ENCODE measurements at regions not wholly inside any gene's neighbourhood (a gene's known extent, or its start where the extent isn't known, plus 50 kb on each side); places are given as distances from the start of the nearest gene placed in this dataset.

- H3K9ac ChIP-seq (ENCODE audit: insufficient read length), result no peak overlapping the region
- TF ChIP-seq FOXP2 (optimal IDR thresholded peaks at IDR 0.05; ENCODE audit: control extremely low read depth, extremely low read length, insufficient read depth) (no peak), EZH2 (IDR thresholded peaks at IDR 0.05) (no peak), POLR2AphosphoS5 (IDR thresholded peaks at IDR 0.05; ENCODE audit: borderline replicate concordance, low read depth, low read length) (no peak)
- no peak overlapping the region for H3K27ac ChIP-seq
- H3K36me3 ChIP-seq (ENCODE audit: insufficient read depth, low read length), result no peaks in the 10 kb centered on the region
- DNase-seq (ENCODE audit: low read depth, low spot score), result no peak
- no peaks in the 10 kb centered on the region for H3K9me3 ChIP-seq (ENCODE audit: low read depth, low read length)
- no peak overlapping the region for H3K4me3 ChIP-seq
Observed at GRCh38 chr2:217189131-217189530, 329.3 kb upstream of the TNP1 start.

GRCh38 chr2:217186668-217187159 is 326.9 kb upstream of the TNP1 start:
- no peaks in the 10 kb centered on the region for H3K9me3 ChIP-seq (ENCODE audit: low read depth, low read length)
- no peak overlapping the region for H3K27ac ChIP-seq
- TF ChIP-seq FOXP2 (optimal IDR thresholded peaks at IDR 0.05; ENCODE audit: control extremely low read depth, extremely low read length, insufficient read depth) (no peak), POLR2AphosphoS5 (IDR thresholded peaks at IDR 0.05; ENCODE audit: borderline replicate concordance, low read depth, low read length) (no peak), EZH2 (IDR thresholded peaks at IDR 0.05) (no peak)
- H3K36me3 ChIP-seq (ENCODE audit: insufficient read depth, low read length), result no peaks in the 10 kb centered on the region
- no peak overlapping the region for H3K9ac ChIP-seq (ENCODE audit: insufficient read length)
- no peak overlapping the region for H3K4me3 ChIP-seq
- DNase-seq (ENCODE audit: low read depth, low spot score), result no peak

GRCh38 chr2:217186152-217186551 is 326.3 kb upstream of the TNP1 start:
- no peak for DNase-seq (ENCODE audit: low read depth, low spot score)
- no peak overlapping the region for H3K27ac ChIP-seq
- H3K4me3 ChIP-seq, result no peak overlapping the region
- no peak for TF ChIP-seq EZH2 (IDR thresholded peaks at IDR 0.05)
- TF ChIP-seq FOXP2 (optimal IDR thresholded peaks at IDR 0.05; ENCODE audit: control extremely low read depth, extremely low read length, insufficient read depth), result no peak
- no peak for TF ChIP-seq POLR2AphosphoS5 (IDR thresholded peaks at IDR 0.05; ENCODE audit: borderline replicate concordance, low read depth, low read length)
- H3K36me3 ChIP-seq (ENCODE audit: insufficient read depth, low read length), result no peaks in the 10 kb centered on the region
- no peaks in the 10 kb centered on the region for H3K9me3 ChIP-seq (ENCODE audit: low read depth, low read length)
- no peak overlapping the region for H3K9ac ChIP-seq (ENCODE audit: insufficient read length)

GRCh38 chr2:217185265-217185995 is 325.6 kb upstream of the TNP1 start:
- no peaks in the 10 kb centered on the region for H3K36me3 ChIP-seq (ENCODE audit: insufficient read depth, low read length)
- H3K4me3 ChIP-seq, result no peak overlapping the region
- no peak overlapping the region for H3K9ac ChIP-seq (ENCODE audit: insufficient read length)

GRCh38 chr2:217184242-217184641 is 324.4 kb upstream of the TNP1 start:
- DNase-seq (ENCODE audit: low read depth, low spot score), result no peak
- Histone ChIP-seq H3K4me3 (no peak overlapping the region), H3K36me3 (ENCODE audit: insufficient read depth, low read length) (no peaks in the 10 kb centered on the region), H3K27ac (no peak overlapping the region), H3K9me3 (ENCODE audit: low read depth, low read length) (no peaks in the 10 kb centered on the region), H3K9ac (ENCODE audit: insufficient read length) (no peak overlapping the region)
- TF ChIP-seq FOXP2 (optimal IDR thresholded peaks at IDR 0.05; ENCODE audit: control extremely low read depth, extremely low read length, insufficient read depth), result no peak

More at GRCh38 chr2:217185265-217185995, 325.6 kb upstream of the TNP1 start:
- Histone ChIP-seq H3K27ac (no peak overlapping the region), H3K9me3 (ENCODE audit: low read depth, low read length) (no peaks in the 10 kb centered on the region)
- TF ChIP-seq POLR2AphosphoS5 (IDR thresholded peaks at IDR 0.05; ENCODE audit: borderline replicate concordance, low read depth, low read length) (no peak), EZH2 (IDR thresholded peaks at IDR 0.05) (no peak), FOXP2 (optimal IDR thresholded peaks at IDR 0.05; ENCODE audit: control extremely low read depth, extremely low read length, insufficient read depth) (no peak)
- DNase-seq (ENCODE audit: low read depth, low spot score), result no peak

- H3K36me3 ChIP-seq (ENCODE audit: insufficient read depth, low read length), result no peaks in the 10 kb centered on the region
- H3K4me3 ChIP-seq, result no peak overlapping the region
- DNase-seq (ENCODE audit: low read depth, low spot score), result no peak
- no peak overlapping the region for H3K27ac ChIP-seq
- H3K9ac ChIP-seq (ENCODE audit: insufficient read length), result no peak overlapping the region
- no peak for TF ChIP-seq EZH2 (IDR thresholded peaks at IDR 0.05)
- H3K9me3 ChIP-seq (ENCODE audit: low read depth, low read length), result no peaks in the 10 kb centered on the region
Observed at GRCh38 chr2:217183471-217183870, 323.6 kb upstream of the TNP1 start.

- no peak for DNase-seq (ENCODE audit: low read depth, low spot score)
- Histone ChIP-seq H3K4me3 (no peak overlapping the region), H3K9me3 (ENCODE audit: low read depth, low read length) (no peaks in the 10 kb centered on the region), H3K36me3 (ENCODE audit: insufficient read depth, low read length) (no peaks in the 10 kb centered on the region), H3K27ac (no peak overlapping the region), H3K9ac (ENCODE audit: insufficient read length) (no peak overlapping the region)
- TF ChIP-seq FOXP2 (optimal IDR thresholded peaks at IDR 0.05; ENCODE audit: control extremely low read depth, extremely low read length, insufficient read depth) (no peak), POLR2AphosphoS5 (IDR thresholded peaks at IDR 0.05; ENCODE audit: borderline replicate concordance, low read depth, low read length) (no peak), EZH2 (IDR thresholded peaks at IDR 0.05) (no peak)
Observed at GRCh38 chr2:217182926-217183325, 323.1 kb upstream of the TNP1 start.

GRCh38 chr2:217181512-217181911 is 321.6 kb upstream of the TNP1 start:
- H3K36me3 ChIP-seq (ENCODE audit: insufficient read depth, low read length), result no peaks in the 10 kb centered on the region

GRCh38 chr2:217179854-217180253 is 320.0 kb upstream of the TNP1 start:
- Histone ChIP-seq H3K9ac (ENCODE audit: insufficient read length) (no peak overlapping the region), H3K9me3 (ENCODE audit: low read depth, low read length) (no peaks in the 10 kb centered on the region), H3K36me3 (ENCODE audit: insufficient read depth, low read length) (no peaks in the 10 kb centered on the region), H3K4me3 (no peak overlapping the region), H3K27ac (no peak overlapping the region)
- no peak for TF ChIP-seq POLR2AphosphoS5 (IDR thresholded peaks at IDR 0.05; ENCODE audit: borderline replicate concordance, low read depth, low read length)
- TF ChIP-seq FOXP2 (optimal IDR thresholded peaks at IDR 0.05; ENCODE audit: control extremely low read depth, extremely low read length, insufficient read depth), result no peak
- no peak for TF ChIP-seq EZH2 (IDR thresholded peaks at IDR 0.05)
- no peak for DNase-seq (ENCODE audit: low read depth, low spot score)

More at GRCh38 chr2:217181512-217181911, 321.6 kb upstream of the TNP1 start:
- TF ChIP-seq FOXP2 (optimal IDR thresholded peaks at IDR 0.05; ENCODE audit: control extremely low read depth, extremely low read length, insufficient read depth) (no peak), EZH2 (IDR thresholded peaks at IDR 0.05) (no peak), POLR2AphosphoS5 (IDR thresholded peaks at IDR 0.05; ENCODE audit: borderline replicate concordance, low read depth, low read length) (no peak)
- Histone ChIP-seq H3K9ac (ENCODE audit: insufficient read length) (no peak overlapping the region), H3K9me3 (ENCODE audit: low read depth, low read length) (no peaks in the 10 kb centered on the region), H3K4me3 (no peak overlapping the region), H3K27ac (no peak overlapping the region)
- no peak for DNase-seq (ENCODE audit: low read depth, low spot score)

Data from SK-N-MC (cell line).